GM10266 (cell line): ENCODE measurements at regions not wholly inside any gene's neighbourhood (a gene's known extent, or its start where the extent isn't known, plus 50 kb on each side); places are given as distances from the start of the nearest gene placed in this dataset.

ENCODE experiments used
- DNase-seq: peaks from one replicate; pipeline ENCODE4 v3.0.0; 2012; ENCODE audit errors: extremely low spot score
- TF ChIP-seq, protein P1 (sequence below): IDR thresholded peaks from 2 replicates; pipeline ENCODE4 v1.5.1; 2012; ENCODE audit warnings: mild to moderate bottlenecking, low read depth; ENCODE audit not compliant: control insufficient read depth, insufficient read depth; ENCODE audit errors: missing control alignments

DNA sequence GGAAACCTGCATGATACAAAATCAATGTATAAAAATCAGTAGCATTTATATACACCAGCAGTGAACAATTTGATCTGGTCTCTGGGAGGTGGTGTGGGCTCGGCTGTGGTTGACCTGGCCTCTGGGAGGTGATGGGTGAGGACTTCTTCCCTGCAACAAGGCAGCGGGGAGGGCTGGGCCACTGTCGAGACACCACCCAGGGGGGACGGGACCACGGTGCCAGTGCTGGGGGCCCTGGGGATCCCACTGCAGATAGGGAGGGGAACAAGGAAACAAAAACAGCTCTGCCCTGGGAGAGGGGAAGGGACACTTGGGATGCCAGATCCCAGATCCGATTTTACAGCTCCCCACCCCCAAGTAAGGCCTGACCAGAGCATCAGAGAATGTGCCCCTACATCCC lies 189.6 kb upstream of the SFSWAP start:
- TF ChIP-seq, protein P1, sequence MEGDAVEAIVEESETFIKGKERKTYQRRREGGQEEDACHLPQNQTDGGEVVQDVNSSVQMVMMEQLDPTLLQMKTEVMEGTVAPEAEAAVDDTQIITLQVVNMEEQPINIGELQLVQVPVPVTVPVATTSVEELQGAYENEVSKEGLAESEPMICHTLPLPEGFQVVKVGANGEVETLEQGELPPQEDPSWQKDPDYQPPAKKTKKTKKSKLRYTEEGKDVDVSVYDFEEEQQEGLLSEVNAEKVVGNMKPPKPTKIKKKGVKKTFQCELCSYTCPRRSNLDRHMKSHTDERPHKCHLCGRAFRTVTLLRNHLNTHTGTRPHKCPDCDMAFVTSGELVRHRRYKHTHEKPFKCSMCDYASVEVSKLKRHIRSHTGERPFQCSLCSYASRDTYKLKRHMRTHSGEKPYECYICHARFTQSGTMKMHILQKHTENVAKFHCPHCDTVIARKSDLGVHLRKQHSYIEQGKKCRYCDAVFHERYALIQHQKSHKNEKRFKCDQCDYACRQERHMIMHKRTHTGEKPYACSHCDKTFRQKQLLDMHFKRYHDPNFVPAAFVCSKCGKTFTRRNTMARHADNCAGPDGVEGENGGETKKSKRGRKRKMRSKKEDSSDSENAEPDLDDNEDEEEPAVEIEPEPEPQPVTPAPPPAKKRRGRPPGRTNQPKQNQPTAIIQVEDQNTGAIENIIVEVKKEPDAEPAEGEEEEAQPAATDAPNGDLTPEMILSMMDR: no peak
- no peak for DNase-seq

DNA sequence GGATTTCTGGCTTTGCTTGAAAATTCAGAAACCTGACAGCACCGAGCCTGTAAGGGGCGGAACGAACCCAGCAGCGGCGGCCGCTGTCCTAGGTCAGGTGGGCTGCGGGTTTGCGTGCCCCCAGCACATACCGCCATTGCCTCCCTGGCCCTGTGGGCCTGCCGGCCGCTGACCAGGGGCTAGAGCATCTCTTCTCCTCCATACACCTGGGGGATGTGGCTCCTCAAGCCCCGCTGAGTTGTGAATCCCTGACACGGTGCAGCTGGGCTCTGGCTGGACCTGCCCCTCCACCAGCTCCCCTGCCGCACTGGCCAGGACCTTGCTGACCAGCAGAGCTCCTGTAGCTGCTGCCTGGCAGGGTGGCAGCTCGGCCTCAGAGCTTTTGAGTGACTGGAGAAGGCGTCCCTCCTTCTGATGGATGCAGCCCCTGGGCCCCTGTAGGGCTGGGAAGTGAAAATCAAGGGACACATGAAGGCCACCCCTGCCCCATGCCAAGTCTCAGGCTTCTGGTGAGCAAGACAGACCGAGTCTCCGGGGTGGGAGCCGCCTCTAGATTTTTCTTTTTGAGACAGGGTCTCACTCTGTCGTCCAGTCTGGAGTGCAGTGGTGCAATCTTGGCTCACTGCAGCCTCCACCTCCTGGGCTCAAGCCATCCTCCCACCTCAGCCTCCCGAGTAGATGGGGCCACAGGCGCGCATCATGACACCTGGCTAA lies 184.9 kb upstream of the SFSWAP start:
- no peak for DNase-seq
- TF ChIP-seq, protein P1: no peak

DNA sequence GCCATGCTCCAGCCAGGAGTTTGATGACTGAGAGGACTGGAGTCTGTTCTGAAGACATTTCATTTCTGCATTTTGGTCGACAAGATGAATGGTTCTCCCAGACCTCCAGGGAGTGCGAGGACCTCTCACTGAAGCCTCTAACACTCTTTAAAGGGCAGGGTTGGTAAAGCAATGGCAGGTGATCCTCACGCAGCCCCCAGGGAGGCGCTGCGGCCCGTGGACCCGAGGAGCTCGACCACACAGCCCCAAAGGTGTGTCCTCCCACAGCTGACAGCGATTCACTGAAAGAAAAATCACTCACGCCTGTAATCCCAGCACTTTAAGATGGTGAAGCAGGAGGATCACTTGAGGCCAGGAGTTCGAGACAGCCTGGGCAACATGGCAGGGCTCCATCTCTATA lies 183.8 kb upstream of the SFSWAP start:
- no peak for DNase-seq
- TF ChIP-seq, protein P1: no peak

DNA sequence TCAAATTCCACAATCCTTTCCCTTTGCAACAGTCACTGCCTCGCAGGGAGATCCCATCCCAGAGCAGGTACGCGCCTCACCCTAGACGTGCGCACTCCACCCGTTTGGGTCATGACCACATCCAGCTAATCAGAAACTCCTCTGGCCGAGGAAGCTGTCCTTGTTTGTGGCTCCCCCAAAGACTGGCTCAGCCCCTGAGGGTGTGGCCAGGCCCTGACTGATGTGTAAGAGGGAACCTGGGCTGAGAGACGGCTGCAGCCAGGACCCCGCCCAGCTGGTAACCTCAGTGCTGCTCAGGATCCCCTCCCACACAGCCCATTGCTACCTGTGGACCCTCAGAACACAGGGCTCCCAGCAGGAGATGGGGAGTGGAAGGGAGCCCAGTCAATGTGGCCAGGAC lies 183.2 kb upstream of the SFSWAP start:
- DNase-seq: no peak
- TF ChIP-seq, protein P1: no peak

DNA sequence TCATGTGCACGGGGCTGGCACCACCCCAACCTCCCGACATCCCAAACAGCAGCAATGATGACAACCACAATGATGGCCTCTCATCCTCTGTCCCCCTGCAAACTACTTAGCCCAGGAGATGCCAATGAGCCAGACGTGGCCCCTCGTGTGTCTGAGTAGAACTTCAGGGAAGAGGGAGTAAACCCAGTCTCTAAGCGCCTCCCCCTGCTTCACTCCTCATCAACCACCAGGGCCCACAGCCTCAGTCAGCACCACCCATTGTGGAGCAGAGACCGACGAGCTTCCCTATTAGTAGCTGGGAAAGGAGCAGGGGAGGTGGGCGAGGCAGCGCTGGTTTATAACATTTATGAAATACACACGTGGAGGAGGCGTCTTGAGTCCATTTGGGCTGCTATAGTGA lies 182.7 kb upstream of the SFSWAP start:
- DNase-seq: no peak
- TF ChIP-seq, protein P1: no peak

DNA sequence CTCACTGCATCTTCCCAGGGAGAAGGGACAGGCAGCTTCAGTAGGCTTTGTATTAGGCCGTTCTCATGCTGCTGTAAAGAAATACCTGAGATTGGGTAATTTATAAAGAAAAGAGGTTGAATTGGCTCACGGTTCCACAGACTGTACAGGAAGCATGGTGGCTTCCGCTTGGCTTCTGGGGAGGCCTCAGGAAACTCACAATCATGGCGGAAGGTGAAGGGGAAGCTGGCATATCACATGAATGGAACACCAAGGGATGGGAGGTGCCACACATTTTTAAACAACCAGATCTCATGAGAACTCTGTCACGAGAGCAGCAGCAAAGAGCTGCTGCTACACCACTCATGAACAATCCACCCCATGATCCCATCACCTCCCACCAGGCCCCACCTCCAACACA lies 182.2 kb upstream of the SFSWAP start:
- TF ChIP-seq, protein P1: no peak
- DNase-seq: no peak

DNA sequence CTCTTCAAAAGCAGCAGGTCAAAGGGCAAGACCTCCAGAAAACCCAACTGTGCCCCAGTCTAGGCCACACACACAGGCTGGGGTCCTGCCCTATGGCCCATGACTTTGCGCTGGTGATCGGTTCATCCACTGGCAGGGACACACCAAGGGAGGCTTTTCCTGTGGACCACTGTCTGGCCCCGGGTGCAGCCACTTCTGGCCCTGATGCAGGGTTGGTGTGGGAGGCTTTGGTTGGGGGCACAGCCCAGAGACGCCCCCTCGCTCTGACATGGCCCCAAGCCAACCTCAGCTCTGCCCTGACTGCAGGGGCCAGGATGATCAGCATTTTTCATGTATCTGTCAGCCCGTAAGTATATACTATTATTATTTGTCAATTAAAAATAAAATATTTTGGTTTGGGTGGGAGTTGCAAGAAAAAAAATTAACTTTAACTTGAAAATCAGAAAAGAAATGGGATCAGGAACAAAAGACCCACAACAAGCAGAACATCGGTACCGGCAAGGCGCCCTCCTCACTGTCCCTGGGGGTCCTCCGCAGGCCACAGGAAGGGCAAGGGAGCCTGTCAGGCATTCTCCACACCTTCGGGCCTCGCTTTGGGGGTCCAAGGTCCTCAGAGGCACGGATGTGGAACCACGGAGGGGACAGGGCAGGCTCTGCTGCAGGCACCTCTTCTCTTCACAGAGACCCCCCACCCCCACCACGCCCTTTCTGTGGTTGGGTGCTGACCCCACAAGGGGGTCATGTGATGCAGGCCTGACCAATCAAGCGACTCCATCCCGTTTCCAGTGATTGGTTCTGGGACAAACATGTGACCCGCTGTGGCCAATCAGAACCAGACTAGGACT lies 181.5 kb upstream of the SFSWAP start:
- DNase-seq: no peak
- TF ChIP-seq, protein P1: no peak
